CD14-positive monocyte (primary cell): ENCODE measurements at regions not wholly inside any gene's neighbourhood (a gene's known extent, or its start where the extent isn't known, plus 50 kb on each side); places are given as distances from the start of the nearest gene placed in this dataset.

Source experiments
- DNase-seq, 3 donors: peaks; one replicate each; pipeline ENCODE4 v3.0.0-alpha.2; 2011 to 2022
- H2AFZ ChIP-seq: 2 replicates; pipeline ENCODE4 v1.6.0; 2012; ENCODE audit warnings: mild to moderate bottlenecking, low read depth, low read length, inconsistent platforms; ENCODE audit not compliant: insufficient read depth, poor library complexity, severe bottlenecking
- H3K27ac ChIP-seq, 2 donors: 1 replicate in 1 of 2; 2 replicates in 1 of 2; pipeline ENCODE4 v1.5.1; 2012 to 2013; ENCODE audit warnings: low read length in 2 of 2, control low read depth in 1 of 2, inconsistent platforms in 1 of 2, low read depth in 1 of 2, mild to moderate bottlenecking in 1 of 2
- H3K27me3 ChIP-seq, 2 donors: one replicate each; pipeline versions ENCODE4 v1.6.0 to v1.6.1; 2011 to 2013; ENCODE audit warnings: low read length in 2 of 2; ENCODE audit not compliant: control insufficient read depth in 2 of 2, insufficient read depth in 2 of 2
- H3K36me3 ChIP-seq, 2 donors: replicated peaks in 1 of 2; 1 replicate in 1 of 2; 2 replicates in 1 of 2; pipeline versions ENCODE4 v1.5.1 to v1.6.1; 2012 to 2013; ENCODE audit warnings: low read length in 2 of 2, control low read depth in 1 of 2, inconsistent platforms in 1 of 2, mild to moderate bottlenecking in 1 of 2; ENCODE audit not compliant: insufficient read depth in 2 of 2, control insufficient read depth in 1 of 2
- H3K4me1 ChIP-seq, 2 donors: 1 replicate in 1 of 2; 2 replicates in 1 of 2; pipeline versions ENCODE4 v1.5.1 to v1.6.1; 2012 to 2013; ENCODE audit warnings: low read length in 2 of 2, control low read depth in 1 of 2, inconsistent platforms in 1 of 2, mild to moderate bottlenecking in 1 of 2, moderate library complexity in 1 of 2; ENCODE audit not compliant: insufficient read depth in 2 of 2, control insufficient read depth in 1 of 2
- H3K4me2 ChIP-seq: replicated peaks from 2 replicates; pipeline ENCODE3; 2012; ENCODE audit warnings: low read length, moderate library complexity, mild to moderate bottlenecking; ENCODE audit not compliant: poor library complexity, severe bottlenecking; ENCODE audit errors: extremely low read depth
- H3K4me3 ChIP-seq, 3 experiments: fragments of 200-600 bp in 1 of 3; sonication (generic) in 1 of 3; replicated peaks in 1 of 3; 1 replicate in 2 of 3; 2 replicates in 1 of 3; pipeline ENCODE4 v1.5.1; 2011 to 2013; ENCODE audit warnings: low read length in 3 of 3, mild to moderate bottlenecking in 3 of 3, control low read depth in 2 of 3, low read depth in 2 of 3, inconsistent platforms in 1 of 3, moderate library complexity in 1 of 3
- H3K79me2 ChIP-seq: 2 replicates; pipeline ENCODE4 v1.6.0; 2012; ENCODE audit warnings: mild to moderate bottlenecking, control low read depth, inconsistent platforms, low read length, moderate library complexity; ENCODE audit not compliant: insufficient read depth
- H3K9ac ChIP-seq: 2 replicates; pipeline ENCODE4 v1.6.0; 2017; ENCODE audit warnings: low read length, mild to moderate bottlenecking; ENCODE audit not compliant: insufficient read depth, poor library complexity, severe bottlenecking
- H3K9me3 ChIP-seq, 2 donors: replicated peaks in 1 of 2; 1 replicate in 1 of 2; 2 replicates in 1 of 2; pipeline versions ENCODE4 v1.5.1 to v1.6.1; 2012 to 2013; ENCODE audit warnings: low read length in 2 of 2, control low read depth in 1 of 2; ENCODE audit not compliant: control insufficient read depth in 1 of 2, insufficient read depth in 1 of 2
- H4K20me1 ChIP-seq: 2 replicates; pipeline ENCODE4 v1.6.0; 2012; ENCODE audit warnings: mild to moderate bottlenecking, low read length, control low read depth, moderate library complexity; ENCODE audit not compliant: insufficient read depth
- H3K27ac Mint-ChIP-seq, 7 donors: one replicate each; pipeline ENCODE4 v1.8.0; 2020; ENCODE audit warnings: mild to moderate bottlenecking in 7 of 7, mixed read lengths in 7 of 7, moderate library complexity in 6 of 7, inconsistent platforms in 2 of 7
- H3K27me3 Mint-ChIP-seq, 3 donors: one replicate each; pipeline ENCODE4 v1.8.0; 2021 to 2022; ENCODE audit warnings: low read depth in 3 of 3, mild to moderate bottlenecking in 3 of 3, mixed read lengths in 3 of 3, moderate library complexity in 3 of 3, inconsistent platforms in 1 of 3
- H3K36me3 Mint-ChIP-seq, 2 donors: one replicate each; pipeline ENCODE4 v1.8.0; 2020; ENCODE audit warnings: mixed read lengths in 2 of 2, inconsistent platforms in 1 of 2, mild to moderate bottlenecking in 1 of 2
- H3K4me1 Mint-ChIP-seq: one replicate; pipeline ENCODE4 v1.8.0; 2020; ENCODE audit warnings: mild to moderate bottlenecking, mixed read lengths
- H3K4me3 Mint-ChIP-seq, 2 donors: one replicate each; pipeline ENCODE4 v1.8.0; 2020; ENCODE audit warnings: mild to moderate bottlenecking in 2 of 2, mixed read lengths in 2 of 2, moderate library complexity in 1 of 2
- H3K9me3 Mint-ChIP-seq, 7 donors: one replicate each; pipeline ENCODE4 v1.8.0; 2020 to 2022; ENCODE audit warnings: mixed read lengths in 7 of 7, mild to moderate bottlenecking in 6 of 7, moderate library complexity in 6 of 7, inconsistent platforms in 2 of 7
- WGBS: methylation state at CpG from one replicate; pipeline ENCODE4 v1.1.5; 2013; ENCODE audit warnings: missing lambda C conversion rate; ENCODE audit not compliant: insufficient coverage; 5-methylcytosine and 5-hydroxymethylcytosine counted together
- intact Hi-C, 2 donors: fragments of 100-400 bp; cut with micrococcal nuclease; formaldehyde crosslinking; loops; one replicate each; pipeline versions ENCODE4 v1.15.0 to v1.15.1; 2023
- TF ChIP-seq, protein P1 (sequence below): fragments of 200-600 bp; IDR thresholded peaks from one replicate; pipeline ENCODE4 v1.8.0; 2022; ENCODE audit warnings: antibody characterized with exemption, mild to moderate bottlenecking

DNA sequence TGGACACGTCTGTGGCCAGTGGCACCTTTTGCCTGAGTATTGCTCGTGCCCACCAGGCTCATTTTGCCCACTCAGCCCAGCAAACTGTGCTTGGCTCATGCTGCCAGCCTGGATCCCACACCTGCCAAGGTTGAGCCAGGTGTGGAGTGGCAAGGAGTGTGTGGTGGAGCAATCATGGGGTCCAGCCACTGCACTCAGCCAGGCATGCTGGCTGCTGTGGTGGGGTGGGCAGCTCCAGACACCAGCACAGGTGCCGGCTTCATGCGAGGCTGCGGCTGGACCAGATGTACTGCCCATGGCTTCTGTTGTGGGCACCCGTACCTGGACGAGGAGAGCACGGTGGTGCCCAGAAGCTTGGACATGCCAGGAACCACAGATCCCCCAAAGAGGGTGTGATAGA, 364.1 kb downstream of the TMEM38B start:
- H3K27me3 ChIP-seq = no peaks in the 10 kb centered on the region
- no peaks in the 10 kb centered on the region for H4K20me1 ChIP-seq
- Mint-ChIP-seq H3K27ac (no peak overlapping the region), H3K27me3 (peaks cover 0 to 2% (median 0%) of the 10 kb centered on the region in 3 donors), H3K4me1 (no peaks in the 10 kb centered on the region), H3K36me3 (no peaks in the 10 kb centered on the region), H3K9me3 (peaks cover 0 to 23% (median 9%) of the 10 kb centered on the region in 7 donors), H3K4me3 (no peak overlapping the region)
- peaks cover 18 to 22% of the 10 kb centered on the region in 2 donors for H3K9me3 ChIP-seq
- H3K4me2 ChIP-seq = no peak overlapping the region
- WGBS = 98% methylated on average over 8 of the region's 8 CpGs
- H2AFZ ChIP-seq = no peak overlapping the region
- intact Hi-C loops = no loop called here
- no peak overlapping the region for H3K9ac ChIP-seq
- H3K36me3 ChIP-seq = no peaks in the 10 kb centered on the region
- no peaks in the 10 kb centered on the region for H3K4me1 ChIP-seq
- H3K79me2 ChIP-seq = no peaks in the 10 kb centered on the region
- no peak overlapping the region for H3K27ac ChIP-seq
- no peak overlapping the region for H3K4me3 ChIP-seq
- DNase-seq = no peak
- TF ChIP-seq, protein P1, sequence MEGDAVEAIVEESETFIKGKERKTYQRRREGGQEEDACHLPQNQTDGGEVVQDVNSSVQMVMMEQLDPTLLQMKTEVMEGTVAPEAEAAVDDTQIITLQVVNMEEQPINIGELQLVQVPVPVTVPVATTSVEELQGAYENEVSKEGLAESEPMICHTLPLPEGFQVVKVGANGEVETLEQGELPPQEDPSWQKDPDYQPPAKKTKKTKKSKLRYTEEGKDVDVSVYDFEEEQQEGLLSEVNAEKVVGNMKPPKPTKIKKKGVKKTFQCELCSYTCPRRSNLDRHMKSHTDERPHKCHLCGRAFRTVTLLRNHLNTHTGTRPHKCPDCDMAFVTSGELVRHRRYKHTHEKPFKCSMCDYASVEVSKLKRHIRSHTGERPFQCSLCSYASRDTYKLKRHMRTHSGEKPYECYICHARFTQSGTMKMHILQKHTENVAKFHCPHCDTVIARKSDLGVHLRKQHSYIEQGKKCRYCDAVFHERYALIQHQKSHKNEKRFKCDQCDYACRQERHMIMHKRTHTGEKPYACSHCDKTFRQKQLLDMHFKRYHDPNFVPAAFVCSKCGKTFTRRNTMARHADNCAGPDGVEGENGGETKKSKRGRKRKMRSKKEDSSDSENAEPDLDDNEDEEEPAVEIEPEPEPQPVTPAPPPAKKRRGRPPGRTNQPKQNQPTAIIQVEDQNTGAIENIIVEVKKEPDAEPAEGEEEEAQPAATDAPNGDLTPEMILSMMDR = no peak

DNA sequence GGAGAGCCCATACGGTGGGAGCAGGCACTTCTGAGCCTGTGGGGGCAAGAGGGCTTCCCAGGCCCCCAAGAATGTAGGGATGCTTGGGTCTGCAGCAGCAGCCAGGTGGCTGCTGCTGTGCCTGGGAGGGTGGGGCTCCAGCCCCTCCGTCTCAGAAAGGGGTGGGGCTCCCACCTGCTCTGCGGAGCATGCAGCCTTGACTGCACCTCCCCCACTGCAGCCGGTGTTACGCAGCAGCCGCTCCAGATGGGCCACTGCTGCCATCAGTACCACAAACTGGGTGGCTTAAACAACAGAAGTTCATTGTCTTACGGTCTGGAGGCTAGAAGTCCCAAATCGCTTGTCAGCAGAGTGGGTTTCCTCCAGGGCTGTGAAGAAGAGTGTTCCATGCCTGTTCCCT, 365.5 kb downstream of the TMEM38B start:
- no peak for DNase-seq

More for the DNA sequence above, 365.5 kb downstream of the TMEM38B start:
- intact Hi-C loops = no loop called here
- H2AFZ ChIP-seq = no peak overlapping the region
- H3K27me3 Mint-ChIP-seq = no peaks in the 10 kb centered on the region
- H3K36me3 Mint-ChIP-seq = no peaks in the 10 kb centered on the region
- no peaks in the 10 kb centered on the region for H3K27me3 ChIP-seq
- H3K9me3 ChIP-seq = peaks cover 18 to 22% of the 10 kb centered on the region in 2 donors
- no peaks in the 10 kb centered on the region for H3K4me1 Mint-ChIP-seq
- H4K20me1 ChIP-seq = no peaks in the 10 kb centered on the region
- no peaks in the 10 kb centered on the region for H3K36me3 ChIP-seq
- H3K9ac ChIP-seq = no peak overlapping the region
- H3K4me2 ChIP-seq = no peak overlapping the region
- H3K4me3 ChIP-seq = no peak overlapping the region
- H3K4me1 ChIP-seq = no peaks in the 10 kb centered on the region
- H3K27ac ChIP-seq = no peak overlapping the region
- TF ChIP-seq, protein P1 = no peak
- WGBS = 98% methylated on average over 7 of the region's 8 CpGs
- peaks cover 0 to 23% (median 7%) of the 10 kb centered on the region in 7 donors for H3K9me3 Mint-ChIP-seq
- no peaks in the 10 kb centered on the region for H3K79me2 ChIP-seq
- H3K4me3 Mint-ChIP-seq = no peak overlapping the region
- H3K27ac Mint-ChIP-seq = no peak overlapping the region
